PFSK-1 (cell line): ENCODE measurements at regions not wholly inside any gene's neighbourhood (a gene's known extent, or its start where the extent isn't known, plus 50 kb on each side); places are given as distances from the start of the nearest gene placed in this dataset.

Experiments used
- FOXP2 ChIP-seq: optimal IDR thresholded peaks from 2 replicates; pipeline ENCODE3; 2011; ENCODE audit warnings: borderline replicate concordance, control low read depth, inconsistent platforms; ENCODE audit not compliant: insufficient read depth; ENCODE audit errors: extremely low read length, extremely low read depth
- POLR2AphosphoS5 ChIP-seq: IDR thresholded peaks from 2 replicates; pipeline ENCODE4 v1.6.1; 2012; ENCODE audit warnings: low read depth, mild to moderate bottlenecking, control low read depth, low read length, moderate library complexity
- REST ChIP-seq, 2 experiments: IDR thresholded peaks; 2 replicates each; pipeline versions ENCODE4 v1.6.1 to v1.8.0; 2011 to 2012; ENCODE audit warnings: low read depth in 2 of 2, low read length in 2 of 2, control low read depth in 1 of 2, inconsistent platforms in 1 of 2, mild to moderate bottlenecking in 1 of 2, moderate library complexity in 1 of 2; ENCODE audit not compliant: insufficient read depth in 1 of 2
- SIN3A ChIP-seq: IDR thresholded peaks from 2 replicates; pipeline ENCODE4 v1.6.1; 2012; ENCODE audit warnings: mild to moderate bottlenecking, low read length, moderate library complexity, borderline replicate concordance; ENCODE audit not compliant: insufficient read depth
- TAF1 ChIP-seq: IDR thresholded peaks from 2 replicates; pipeline ENCODE4 v1.6.1; 2012; ENCODE audit warnings: low read length, control low read depth, borderline replicate concordance; ENCODE audit not compliant: insufficient read depth

GRCh38 chr4:38385093-38386004 is 278.6 kb upstream of the KLF3 start:
- TF ChIP-seq SIN3A (no peak), FOXP2 (no peak), TAF1 (no peak), POLR2AphosphoS5 (no peak), REST (IDR thresholded peaks at IDR 0.05; ENCODE audit: insufficient read depth in 1 of 2, low read depth in 2 of 2, low read length in 2 of 2) (no peak)

GRCh38 chr4:38386005-38386551 is 277.9 kb upstream of the KLF3 start:
- TF ChIP-seq REST (IDR thresholded peaks at IDR 0.05; ENCODE audit: insufficient read depth in 1 of 2, low read depth in 2 of 2, low read length in 2 of 2) = no peak
- TF ChIP-seq SIN3A = no peak
- TF ChIP-seq POLR2AphosphoS5 = no peak
- no peak for TF ChIP-seq TAF1
- no peak for TF ChIP-seq FOXP2

GRCh38 chr4:38386654-38387188 is 277.3 kb upstream of the KLF3 start:
- TF ChIP-seq POLR2AphosphoS5 (no peak), SIN3A (no peak), TAF1 (no peak), REST (IDR thresholded peaks at IDR 0.05; ENCODE audit: insufficient read depth in 1 of 2, low read depth in 2 of 2, low read length in 2 of 2) (no peak), FOXP2 (no peak)

- no peak for TF ChIP-seq SIN3A
- no peak for TF ChIP-seq REST (IDR thresholded peaks at IDR 0.05; ENCODE audit: insufficient read depth in 1 of 2, low read depth in 2 of 2, low read length in 2 of 2)
- TF ChIP-seq FOXP2 = no peak
- no peak for TF ChIP-seq TAF1
- TF ChIP-seq POLR2AphosphoS5 = no peak
Observed at GRCh38 chr4:38387348-38387747, 276.7 kb upstream of the KLF3 start.
